ENCODE measurements at regions not wholly inside any gene's neighbourhood (a gene's known extent, or its start where the extent isn't known, plus 50 kb on each side); places are given as distances from the start of the nearest gene placed in this dataset.

DNA sequence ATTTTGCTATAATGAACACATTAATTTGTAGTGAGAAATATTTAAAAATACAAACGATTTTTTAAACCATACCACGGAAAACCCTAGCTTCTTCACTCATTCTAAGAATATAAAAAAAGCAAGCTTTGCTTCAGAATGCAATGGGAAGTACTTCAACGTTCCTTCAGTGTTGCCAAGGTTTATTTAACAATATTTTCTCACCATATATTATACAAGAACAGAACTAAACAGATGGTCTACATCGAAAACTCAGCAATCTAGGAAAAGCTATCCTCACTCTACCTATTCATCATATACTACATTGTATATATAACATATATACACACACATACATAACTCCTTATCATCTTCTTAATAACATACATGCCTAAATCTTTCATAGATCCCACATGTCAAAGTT lies 1047.4 kb downstream of the IGSF11 start:
- Mint-ChIP-seq H3K4me1 (no peaks in the 10 kb centered on the region), H3K27me3 (no peaks in the 10 kb centered on the region), H3K36me3 (ENCODE audit: low read depth) (no peaks in the 10 kb centered on the region), H3K27ac (no peak overlapping the region), H3K4me3 (no peak overlapping the region)
- no peak for ATAC-seq
- no peaks in the 10 kb centered on the region for H3K9me3 ChIP-seq (ENCODE audit: control insufficient read depth, low read length, poor library complexity, severe bottlenecking)
- DNase-seq = no peak

DNA sequence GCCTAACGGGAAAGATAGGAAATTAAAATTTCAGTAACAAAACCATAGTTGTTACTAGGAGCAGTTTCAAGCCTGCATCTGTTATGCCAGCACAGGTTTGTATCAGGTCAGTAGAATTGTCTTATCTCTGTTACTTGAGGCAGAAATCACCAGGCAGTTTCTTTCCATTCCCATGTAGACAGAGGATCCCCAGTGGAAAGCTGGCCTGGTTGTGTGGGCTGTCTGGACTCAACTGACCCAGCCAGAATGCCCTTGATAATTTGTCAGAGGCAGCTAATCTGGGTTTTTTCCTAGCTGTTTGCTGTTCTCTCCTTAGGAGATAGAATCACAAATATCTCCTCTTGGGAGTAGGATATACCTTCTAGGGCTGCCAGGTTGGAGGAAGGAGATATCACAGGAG lies 1044.7 kb downstream of the IGSF11 start:
- no peak for ATAC-seq
- no peak for DNase-seq
- no peak overlapping the region for H3K27ac Mint-ChIP-seq
- no peak overlapping the region for H3K4me3 Mint-ChIP-seq
- peaks cover 2% of the 10 kb centered on the region for H3K9me3 ChIP-seq (ENCODE audit: control insufficient read depth, low read length, poor library complexity, severe bottlenecking)
- no peaks in the 10 kb centered on the region for H3K27me3 Mint-ChIP-seq
- H3K36me3 Mint-ChIP-seq (ENCODE audit: low read depth) = no peaks in the 10 kb centered on the region
- no peaks in the 10 kb centered on the region for H3K4me1 Mint-ChIP-seq

DNA sequence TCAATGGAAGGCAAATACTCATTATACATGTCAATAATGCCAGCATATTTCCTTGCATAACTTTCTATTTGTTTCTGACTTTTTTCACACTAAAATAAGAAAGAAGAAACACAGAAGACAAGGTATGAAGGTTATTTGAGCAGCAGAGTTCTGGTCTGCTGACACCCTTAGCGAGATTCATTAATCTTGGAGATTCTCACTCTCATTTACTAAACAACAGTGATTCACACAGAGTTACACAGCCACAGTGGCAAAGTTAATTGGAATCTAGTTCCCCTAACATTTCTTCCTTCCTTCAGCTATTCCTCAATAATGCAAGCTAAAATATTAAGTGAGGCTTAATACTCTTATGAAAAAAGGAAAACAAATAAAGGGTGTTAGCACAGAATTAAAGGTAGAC lies 1044.0 kb downstream of the IGSF11 start:
- DNase-seq (no peak), ATAC-seq (no peak)
- Mint-ChIP-seq H3K27ac (no peak overlapping the region), H3K4me1 (no peaks in the 10 kb centered on the region), H3K36me3 (ENCODE audit: low read depth) (no peaks in the 10 kb centered on the region), H3K27me3 (no peaks in the 10 kb centered on the region), H3K4me3 (no peak overlapping the region)
- peaks cover 2% of the 10 kb centered on the region for H3K9me3 ChIP-seq (ENCODE audit: control insufficient read depth, low read length, poor library complexity, severe bottlenecking)

DNA sequence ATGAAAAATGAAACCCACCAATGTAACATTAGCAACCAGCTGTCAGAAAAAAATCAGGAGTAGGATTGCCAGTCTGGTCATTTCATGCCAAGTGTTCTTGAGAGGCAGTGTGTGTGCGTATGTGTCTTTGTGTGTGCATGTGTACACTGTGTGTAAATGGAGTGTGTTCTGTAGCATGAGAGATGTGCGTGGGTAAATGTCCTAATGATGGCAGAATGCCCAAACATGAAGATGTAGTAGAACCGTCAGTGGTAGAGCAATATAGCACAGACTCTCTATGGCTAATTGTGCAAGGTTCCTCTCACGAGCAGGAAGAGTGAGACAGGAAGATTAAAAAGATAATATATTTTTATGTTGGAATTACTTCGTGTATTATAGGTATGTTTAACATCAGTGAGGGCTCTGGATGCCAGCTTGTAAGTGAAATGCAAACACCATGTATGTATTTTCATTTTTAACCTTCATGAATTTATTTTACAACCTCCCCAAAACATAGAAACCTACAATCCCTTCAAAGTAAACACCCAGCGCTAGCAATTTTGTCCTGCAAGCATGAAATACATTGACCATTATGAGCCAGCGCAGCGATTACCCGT lies 1038.7 kb downstream of the IGSF11 start:
- Mint-ChIP-seq H3K4me1 (no peaks in the 10 kb centered on the region), H3K27ac (no peak overlapping the region), H3K4me3 (no peak overlapping the region), H3K27me3 (peaks cover 10% of the 10 kb centered on the region), H3K36me3 (ENCODE audit: low read depth) (no peaks in the 10 kb centered on the region)
- H3K9me3 ChIP-seq (ENCODE audit: control insufficient read depth, low read length, poor library complexity, severe bottlenecking) = peaks cover 2% of the 10 kb centered on the region
- DNase-seq (no peak), ATAC-seq (no peak)

DNA sequence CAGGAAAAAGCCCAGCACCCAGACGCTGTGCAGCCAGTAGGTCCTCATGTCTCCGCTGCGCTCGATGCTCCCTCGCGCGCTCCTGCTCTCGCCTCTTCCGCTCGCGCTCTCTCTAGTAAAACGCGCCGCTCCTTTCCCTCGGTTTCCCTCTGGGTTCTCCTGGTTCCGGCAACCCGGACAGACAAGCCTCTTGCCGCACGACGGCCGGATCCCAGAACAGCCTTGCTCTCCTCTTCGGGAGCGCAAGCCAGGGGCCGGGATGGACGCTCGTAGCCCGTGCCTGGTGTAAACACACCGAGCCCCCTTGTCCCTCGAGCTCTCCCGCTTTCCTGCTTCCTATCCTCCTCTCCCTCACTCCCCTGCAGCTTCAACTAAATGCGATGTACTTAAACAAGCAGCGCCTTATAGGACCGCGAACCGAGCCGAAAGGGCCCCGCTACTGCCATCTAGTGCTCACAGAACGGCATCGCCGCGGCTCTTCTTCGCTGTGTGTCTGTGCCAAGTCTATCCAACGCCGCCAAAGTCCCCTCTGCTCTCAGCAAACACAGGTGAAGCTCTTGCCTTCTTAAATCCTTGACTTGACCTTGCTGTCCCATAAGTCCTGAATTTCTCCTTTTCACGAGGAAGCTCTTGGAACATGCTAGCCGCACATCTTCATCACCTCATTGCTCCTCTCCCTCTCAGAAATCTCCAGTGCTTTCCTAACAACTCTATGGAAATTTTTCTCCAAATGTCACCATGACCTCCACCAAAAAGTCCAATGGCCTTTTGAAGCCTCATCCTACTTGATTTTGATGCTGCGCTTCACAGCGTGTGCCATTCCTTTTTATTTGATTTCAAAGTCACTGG lies 1037.2 kb downstream of the IGSF11 start:
- Mint-ChIP-seq H3K4me3 (no peak overlapping the region), H3K4me1 (no peaks in the 10 kb centered on the region), H3K27ac (no peak overlapping the region), H3K36me3 (ENCODE audit: low read depth) (no peaks in the 10 kb centered on the region), H3K27me3 (peaks cover 10% of the 10 kb centered on the region)
- DNase-seq (peak in 2 of 3 donors; percentile 8 to 9), ATAC-seq (peak; percentile 68)
- peaks cover 2% of the 10 kb centered on the region for H3K9me3 ChIP-seq (ENCODE audit: control insufficient read depth, low read length, poor library complexity, severe bottlenecking)

DNA sequence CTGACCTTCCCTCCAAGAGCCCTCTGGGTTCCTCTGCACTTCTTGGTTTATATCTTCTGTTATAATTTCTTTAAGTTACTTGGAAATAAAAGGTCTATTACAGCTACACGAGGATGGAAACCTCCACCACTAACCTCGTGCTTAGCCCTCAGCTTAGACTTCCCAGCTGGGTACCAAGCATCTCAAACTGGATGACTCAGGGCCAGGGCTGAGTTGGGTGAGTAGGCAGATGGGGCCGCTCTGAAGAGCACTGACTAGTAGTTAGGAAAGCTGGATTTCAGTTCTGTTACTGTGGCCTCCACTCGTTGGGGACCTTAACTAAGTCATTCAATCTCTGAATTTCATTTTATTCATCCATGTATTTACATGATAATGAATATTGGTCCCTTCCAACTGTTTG lies 1036.6 kb downstream of the IGSF11 start:
- H3K27ac Mint-ChIP-seq = no peak overlapping the region
- peaks cover 2% of the 10 kb centered on the region for H3K9me3 ChIP-seq (ENCODE audit: control insufficient read depth, low read length, poor library complexity, severe bottlenecking)
- no peak overlapping the region for H3K4me3 Mint-ChIP-seq
- no peaks in the 10 kb centered on the region for H3K4me1 Mint-ChIP-seq
- H3K27me3 Mint-ChIP-seq = peaks cover 10% of the 10 kb centered on the region
- H3K36me3 Mint-ChIP-seq (ENCODE audit: low read depth) = no peaks in the 10 kb centered on the region
- no peak for ATAC-seq
- DNase-seq = no peak

DNA sequence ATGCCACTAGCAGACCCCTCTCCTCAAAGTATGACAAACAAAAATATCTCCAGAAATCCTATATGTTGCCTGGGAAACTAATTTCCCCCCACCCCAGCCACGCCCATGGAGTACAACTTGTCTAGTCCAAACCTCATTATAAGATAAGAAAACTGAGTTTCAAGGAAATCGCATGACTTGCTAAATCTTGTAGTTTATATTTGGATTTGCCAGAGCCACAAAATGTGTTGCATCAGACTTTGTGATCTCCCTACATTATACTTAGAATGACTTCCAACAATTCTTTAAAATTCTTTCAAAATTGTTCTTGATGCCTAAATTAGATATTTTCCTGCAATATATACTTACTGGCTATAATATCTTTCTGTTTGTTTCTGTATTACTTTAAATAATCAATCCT lies 1034.4 kb downstream of the IGSF11 start:
- Mint-ChIP-seq H3K4me3 (no peak overlapping the region), H3K27ac (no peak overlapping the region), H3K36me3 (ENCODE audit: low read depth) (no peaks in the 10 kb centered on the region), H3K27me3 (peaks cover 10% of the 10 kb centered on the region), H3K4me1 (no peaks in the 10 kb centered on the region)
- no peaks in the 10 kb centered on the region for H3K9me3 ChIP-seq (ENCODE audit: control insufficient read depth, low read length, poor library complexity, severe bottlenecking)
- ATAC-seq (no peak), DNase-seq (no peak)

DNA sequence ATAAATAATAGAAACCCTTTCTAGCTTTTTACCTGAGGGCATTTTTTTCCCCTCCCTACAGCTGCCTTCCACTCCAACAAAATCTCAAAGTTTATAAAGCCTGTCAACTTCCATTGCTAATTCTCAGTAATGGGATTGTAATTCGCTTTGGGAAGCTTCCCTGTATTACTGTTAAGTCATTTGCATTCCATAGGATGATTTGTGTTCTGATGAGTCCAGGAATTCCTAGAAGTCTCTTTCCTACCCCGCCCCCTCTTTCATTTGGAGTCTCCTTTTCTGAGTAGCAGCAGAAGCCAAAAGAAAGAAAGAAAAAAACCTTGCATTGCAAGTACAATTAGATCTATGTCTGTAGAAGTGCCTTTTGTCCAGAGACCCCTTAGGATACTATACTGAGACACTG lies 1033.3 kb downstream of the IGSF11 start:
- H3K4me3 Mint-ChIP-seq = no peak overlapping the region
- no peak overlapping the region for H3K27ac Mint-ChIP-seq
- H3K9me3 ChIP-seq (ENCODE audit: control insufficient read depth, low read length, poor library complexity, severe bottlenecking) = no peaks in the 10 kb centered on the region
- no peak for ATAC-seq
- H3K36me3 Mint-ChIP-seq (ENCODE audit: low read depth) = no peaks in the 10 kb centered on the region
- H3K27me3 Mint-ChIP-seq = peaks cover 10% of the 10 kb centered on the region
- no peak for DNase-seq
- no peaks in the 10 kb centered on the region for H3K4me1 Mint-ChIP-seq

DNA sequence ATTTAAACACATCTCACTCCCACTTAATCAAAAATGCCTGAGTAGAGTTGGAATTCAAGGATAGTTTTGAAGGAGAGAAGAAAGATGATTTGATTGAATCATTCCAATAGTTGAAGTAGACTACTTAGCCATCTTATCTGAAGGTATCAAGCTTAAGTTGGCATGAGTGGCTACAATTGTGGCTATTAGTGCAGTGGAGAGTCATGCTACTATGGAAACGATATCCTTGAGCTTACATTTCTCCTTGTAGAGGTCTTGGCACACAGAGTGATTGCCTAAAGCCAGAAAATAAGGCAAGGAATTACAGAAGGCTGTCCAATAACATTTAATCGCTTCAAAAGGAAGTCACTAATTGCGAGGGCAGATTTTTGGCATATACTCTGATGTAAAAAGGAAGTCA lies 1022.7 kb downstream of the IGSF11 start:
- Mint-ChIP-seq H3K4me1 (no peaks in the 10 kb centered on the region), H3K27ac (no peak overlapping the region), H3K4me3 (no peak overlapping the region), H3K36me3 (ENCODE audit: low read depth) (no peaks in the 10 kb centered on the region), H3K27me3 (no peaks in the 10 kb centered on the region)
- no peaks in the 10 kb centered on the region for H3K9me3 ChIP-seq (ENCODE audit: control insufficient read depth, low read length, poor library complexity, severe bottlenecking)
- DNase-seq (no peak), ATAC-seq (no peak)

DNA sequence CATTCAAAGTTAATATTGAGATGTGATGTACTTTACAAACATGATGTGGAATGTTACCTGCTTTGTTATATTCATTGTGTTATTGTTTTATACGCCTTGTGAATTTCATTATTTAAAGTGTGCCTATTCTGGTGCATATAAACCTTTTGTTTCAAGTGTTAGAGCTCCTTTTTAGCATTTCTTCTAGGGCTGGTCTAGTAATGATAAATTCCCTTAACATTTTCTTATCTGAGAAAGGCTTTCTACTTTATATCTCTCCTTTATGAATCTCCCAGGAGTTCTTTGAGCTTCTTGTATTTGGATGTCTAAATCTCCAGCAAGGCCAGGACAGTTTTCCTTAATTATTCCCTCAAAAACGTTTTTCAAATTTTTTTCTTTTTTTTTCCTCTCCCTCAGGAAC lies 1005.6 kb downstream of the IGSF11 start:
- Mint-ChIP-seq H3K36me3 (ENCODE audit: low read depth) (no peaks in the 10 kb centered on the region), H3K27me3 (no peaks in the 10 kb centered on the region), H3K27ac (no peak overlapping the region), H3K4me1 (no peaks in the 10 kb centered on the region), H3K4me3 (no peak overlapping the region)
- DNase-seq = no peak
- no peak for ATAC-seq
- no peaks in the 10 kb centered on the region for H3K9me3 ChIP-seq (ENCODE audit: control insufficient read depth, low read length, poor library complexity, severe bottlenecking)

DNA sequence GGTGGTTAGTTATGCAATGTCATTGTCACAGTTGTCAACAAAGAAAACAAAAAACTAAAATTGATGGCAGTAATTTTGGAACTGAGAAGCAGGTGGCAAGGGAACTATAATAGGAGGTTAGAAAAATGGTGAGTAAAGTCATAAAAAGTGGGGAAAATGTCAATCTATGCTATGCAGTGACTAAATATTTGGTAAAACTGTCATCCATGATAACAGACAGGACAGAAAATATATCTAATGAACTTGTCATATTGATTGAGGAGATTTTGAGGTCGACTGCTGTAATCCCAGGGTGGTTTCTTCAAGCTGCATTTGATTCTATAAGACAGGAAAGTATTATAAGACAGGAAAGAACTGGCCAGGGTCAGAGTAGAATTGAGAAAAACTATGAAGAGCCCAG lies 998.4 kb downstream of the IGSF11 start:
- Mint-ChIP-seq H3K27ac (no peak overlapping the region), H3K4me3 (no peak overlapping the region), H3K36me3 (ENCODE audit: low read depth) (no peaks in the 10 kb centered on the region), H3K4me1 (no peaks in the 10 kb centered on the region), H3K27me3 (no peaks in the 10 kb centered on the region)
- no peaks in the 10 kb centered on the region for H3K9me3 ChIP-seq (ENCODE audit: control insufficient read depth, low read length, poor library complexity, severe bottlenecking)
- DNase-seq = no peak
- ATAC-seq = no peak

DNA sequence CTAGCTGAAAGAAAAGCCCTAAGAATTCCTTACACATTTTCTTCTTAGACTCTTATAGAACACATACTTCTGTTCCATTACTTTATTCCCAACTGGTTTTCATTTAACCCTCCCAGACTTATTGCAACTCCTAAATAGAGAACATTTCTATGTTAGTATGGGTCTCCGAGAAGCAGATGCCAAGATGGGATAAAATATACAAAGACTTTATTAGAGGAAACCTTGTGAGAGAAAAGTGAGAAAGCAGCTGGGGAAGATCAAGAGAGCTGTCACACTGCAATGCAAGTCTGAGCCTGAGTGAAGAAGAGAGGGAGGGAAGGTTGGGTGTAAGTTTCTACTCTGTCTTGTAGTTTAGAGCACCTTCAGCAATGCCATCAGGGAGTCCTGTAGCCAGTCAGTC lies 979.3 kb downstream of the IGSF11 start:
- no peak overlapping the region for H3K27ac Mint-ChIP-seq
- DNase-seq (no peak), ATAC-seq (no peak)
- H3K4me3 Mint-ChIP-seq = no peak overlapping the region
- no peaks in the 10 kb centered on the region for H3K9me3 ChIP-seq (ENCODE audit: control insufficient read depth, low read length, poor library complexity, severe bottlenecking)
- no peaks in the 10 kb centered on the region for H3K4me1 Mint-ChIP-seq
- H3K36me3 Mint-ChIP-seq (ENCODE audit: low read depth) = no peaks in the 10 kb centered on the region
- no peaks in the 10 kb centered on the region for H3K27me3 Mint-ChIP-seq

DNA sequence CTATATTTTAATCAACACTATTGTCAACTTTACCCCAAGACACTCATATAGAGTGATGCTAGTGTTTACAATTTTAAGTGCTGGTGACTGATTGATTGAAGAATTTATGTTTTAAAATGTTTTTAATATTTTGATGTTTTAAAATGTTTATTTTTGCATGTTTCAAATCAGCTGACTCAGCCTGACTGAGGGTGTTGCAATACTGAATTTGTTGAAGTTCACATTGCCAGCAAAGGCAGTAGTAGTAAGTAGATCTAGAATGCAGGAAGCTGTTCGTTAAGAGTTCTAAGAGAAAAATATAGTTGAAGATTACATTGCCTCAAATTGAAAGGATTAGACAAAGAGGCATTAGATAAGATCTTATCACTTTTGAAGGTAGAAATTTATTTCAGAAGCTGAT lies 977.6 kb downstream of the IGSF11 start:
- no peaks in the 10 kb centered on the region for H3K36me3 Mint-ChIP-seq (ENCODE audit: low read depth)
- H3K4me1 Mint-ChIP-seq = no peaks in the 10 kb centered on the region
- no peak for DNase-seq
- H3K9me3 ChIP-seq (ENCODE audit: control insufficient read depth, low read length, poor library complexity, severe bottlenecking) = no peaks in the 10 kb centered on the region
- no peak overlapping the region for H3K27ac Mint-ChIP-seq
- H3K4me3 Mint-ChIP-seq = no peak overlapping the region
- no peaks in the 10 kb centered on the region for H3K27me3 Mint-ChIP-seq
- no peak for ATAC-seq

DNA sequence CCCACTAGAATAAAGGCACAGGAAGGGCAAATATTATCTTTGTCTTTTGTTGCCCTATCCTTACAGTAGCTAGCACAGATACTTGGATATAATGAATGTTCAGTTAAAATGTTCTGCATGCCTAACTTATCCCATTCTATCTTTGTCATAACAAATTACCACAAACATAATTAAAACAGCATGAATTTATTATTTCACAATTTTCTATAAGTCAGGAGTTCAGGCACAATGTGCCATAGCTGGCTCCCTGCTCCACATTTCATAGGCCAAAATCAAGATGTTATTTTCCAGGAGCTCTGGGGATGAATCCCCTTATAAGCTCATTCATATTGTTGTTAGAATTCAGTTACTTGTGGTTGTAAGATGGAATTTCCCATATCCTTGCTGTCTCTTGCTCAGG lies 975.5 kb downstream of the IGSF11 start:
- no peaks in the 10 kb centered on the region for H3K36me3 Mint-ChIP-seq (ENCODE audit: low read depth)
- no peaks in the 10 kb centered on the region for H3K9me3 ChIP-seq (ENCODE audit: control insufficient read depth, low read length, poor library complexity, severe bottlenecking)
- H3K27me3 Mint-ChIP-seq = no peaks in the 10 kb centered on the region
- no peak overlapping the region for H3K27ac Mint-ChIP-seq
- no peaks in the 10 kb centered on the region for H3K4me1 Mint-ChIP-seq
- no peak for ATAC-seq
- no peak overlapping the region for H3K4me3 Mint-ChIP-seq
- no peak for DNase-seq
